Osteoblast (primary cell): ENCODE measurements at regions not wholly inside any gene's neighbourhood (a gene's known extent, or its start where the extent isn't known, plus 50 kb on each side); places are given as distances from the start of the nearest gene placed in this dataset.

Source experiments
- DNase-seq: peaks from one replicate; pipeline ENCODE4 v3.0.0; 2011; ENCODE audit warnings: low spot score, mixed read lengths; ENCODE audit not compliant: insufficient read length; ENCODE audit errors: missing footprints
- H2AFZ ChIP-seq: 2 replicates; pipeline ENCODE4 v1.6.0; 2011; ENCODE audit warnings: mild to moderate bottlenecking, low read length
- H3K27ac ChIP-seq: 2 replicates; pipeline ENCODE4 v1.5.1; 2011; ENCODE audit warnings: mild to moderate bottlenecking, low read depth, low read length, moderate library complexity
- H3K27me3 ChIP-seq: 2 replicates; pipeline ENCODE4 v1.6.0; 2012; ENCODE audit warnings: mild to moderate bottlenecking, control low read depth, inconsistent platforms, low read length, moderate library complexity; ENCODE audit not compliant: insufficient read depth
- H3K36me3 ChIP-seq: 2 replicates; pipeline ENCODE4 v1.5.1; 2011; ENCODE audit warnings: mild to moderate bottlenecking, low read length, control low read depth, moderate library complexity; ENCODE audit not compliant: insufficient read depth
- H3K4me1 ChIP-seq: 2 replicates; pipeline ENCODE4 v1.5.1; 2011; ENCODE audit warnings: mild to moderate bottlenecking, low read length, control low read depth, moderate library complexity; ENCODE audit not compliant: insufficient read depth
- H3K4me2 ChIP-seq: 2 replicates; pipeline ENCODE4 v1.6.0; 2011; ENCODE audit warnings: mild to moderate bottlenecking, low read length; ENCODE audit not compliant: insufficient read depth
- H3K4me3 ChIP-seq: fragments of 200-600 bp; sonication (generic); 3 replicates; pipeline ENCODE4 v1.5.1; 2012; ENCODE audit warnings: mild to moderate bottlenecking, low read length, inconsistent platforms; ENCODE audit not compliant: insufficient read depth
- H3K79me2 ChIP-seq: 2 replicates; pipeline ENCODE4 v1.6.0; 2012; ENCODE audit warnings: mild to moderate bottlenecking, low read length, control low read depth, inconsistent platforms; ENCODE audit not compliant: insufficient read depth
- H3K9me3 ChIP-seq: 2 replicates; pipeline ENCODE4 v1.5.1; 2011; ENCODE audit warnings: low read depth, low read length, control low read depth
- H4K20me1 ChIP-seq: 2 replicates; pipeline ENCODE4 v1.6.0; 2012; ENCODE audit warnings: mild to moderate bottlenecking, low read length, control low read depth; ENCODE audit not compliant: insufficient read depth
- TF ChIP-seq, protein P1 (sequence below): IDR thresholded peaks from 2 replicates; pipeline ENCODE4 v1.5.1; 2011; ENCODE audit warnings: mild to moderate bottlenecking, low read depth, low read length, moderate library complexity; ENCODE audit errors: extremely low read depth

DNA sequence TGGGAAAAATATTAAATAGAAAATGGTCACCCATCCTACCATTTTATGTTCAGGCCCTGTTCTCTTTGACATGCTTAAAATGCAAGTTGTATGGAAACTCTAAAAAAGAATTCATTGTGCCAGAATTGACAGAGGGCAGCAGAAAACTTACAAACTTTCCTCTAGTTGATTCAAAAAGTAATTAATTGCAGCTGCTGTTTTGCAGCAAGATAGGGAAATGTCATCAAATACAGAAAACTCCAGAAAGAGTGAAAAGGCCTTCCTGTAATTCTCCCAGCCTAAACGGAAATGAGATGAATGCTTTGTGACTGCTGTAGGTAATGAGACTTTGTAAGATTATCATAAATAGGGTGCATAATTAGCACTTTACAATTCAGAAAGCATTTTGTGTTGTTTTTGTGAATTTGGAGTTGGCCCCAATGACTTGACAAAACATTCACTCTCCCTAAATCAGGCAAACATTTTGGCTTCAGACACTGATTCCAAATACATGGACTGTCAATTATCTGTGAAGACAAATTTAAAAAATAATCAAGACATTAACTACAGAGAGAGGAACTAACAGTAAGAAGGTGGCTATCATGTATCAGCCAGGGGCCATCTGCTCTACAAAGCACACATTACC lies 861.8 kb downstream of the SQOR start:
- TF ChIP-seq, protein P1, sequence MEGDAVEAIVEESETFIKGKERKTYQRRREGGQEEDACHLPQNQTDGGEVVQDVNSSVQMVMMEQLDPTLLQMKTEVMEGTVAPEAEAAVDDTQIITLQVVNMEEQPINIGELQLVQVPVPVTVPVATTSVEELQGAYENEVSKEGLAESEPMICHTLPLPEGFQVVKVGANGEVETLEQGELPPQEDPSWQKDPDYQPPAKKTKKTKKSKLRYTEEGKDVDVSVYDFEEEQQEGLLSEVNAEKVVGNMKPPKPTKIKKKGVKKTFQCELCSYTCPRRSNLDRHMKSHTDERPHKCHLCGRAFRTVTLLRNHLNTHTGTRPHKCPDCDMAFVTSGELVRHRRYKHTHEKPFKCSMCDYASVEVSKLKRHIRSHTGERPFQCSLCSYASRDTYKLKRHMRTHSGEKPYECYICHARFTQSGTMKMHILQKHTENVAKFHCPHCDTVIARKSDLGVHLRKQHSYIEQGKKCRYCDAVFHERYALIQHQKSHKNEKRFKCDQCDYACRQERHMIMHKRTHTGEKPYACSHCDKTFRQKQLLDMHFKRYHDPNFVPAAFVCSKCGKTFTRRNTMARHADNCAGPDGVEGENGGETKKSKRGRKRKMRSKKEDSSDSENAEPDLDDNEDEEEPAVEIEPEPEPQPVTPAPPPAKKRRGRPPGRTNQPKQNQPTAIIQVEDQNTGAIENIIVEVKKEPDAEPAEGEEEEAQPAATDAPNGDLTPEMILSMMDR = no peak
- DNase-seq = no peak
- no peaks in the 10 kb centered on the region for H3K79me2 ChIP-seq

DNA sequence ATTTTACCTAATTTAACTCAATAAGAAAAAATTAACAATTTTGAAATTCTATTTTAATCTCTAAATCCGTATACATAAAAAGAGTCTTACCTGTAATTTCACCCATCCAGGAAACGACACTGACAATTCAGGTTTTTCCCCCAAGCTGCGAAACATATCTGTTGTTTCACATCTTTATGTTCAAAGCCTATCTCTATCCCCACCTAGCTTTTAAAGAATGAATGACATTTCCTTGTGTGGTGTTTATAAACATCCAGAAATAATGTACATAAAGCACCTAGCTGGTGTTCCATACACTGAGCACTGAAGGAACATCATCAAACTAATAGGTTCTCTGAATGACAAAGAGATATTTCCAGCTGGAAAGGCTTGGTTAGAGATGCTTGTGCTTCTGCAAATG lies 867.8 kb downstream of the SQOR start:
- Histone ChIP-seq H4K20me1 (no peaks in the 10 kb centered on the region), H3K4me3 (no peak overlapping the region), H3K27me3 (no peaks in the 10 kb centered on the region), H3K27ac (no peak overlapping the region), H3K79me2 (no peaks in the 10 kb centered on the region), H3K36me3 (no peaks in the 10 kb centered on the region), H3K4me1 (no peaks in the 10 kb centered on the region), H3K4me2 (no peak overlapping the region), H2AFZ (no peak overlapping the region), H3K9me3 (peaks cover 3% of the 10 kb centered on the region)
- TF ChIP-seq, protein P1 = no peak
- DNase-seq = no peak

More for the DNA sequence above, 861.8 kb downstream of the SQOR start:
- Histone ChIP-seq H3K4me1 (no peaks in the 10 kb centered on the region), H2AFZ (no peak overlapping the region), H3K4me3 (no peak overlapping the region), H3K4me2 (no peak overlapping the region), H4K20me1 (no peaks in the 10 kb centered on the region), H3K36me3 (no peaks in the 10 kb centered on the region), H3K27me3 (no peaks in the 10 kb centered on the region), H3K9me3 (peaks cover 3% of the 10 kb centered on the region), H3K27ac (no peak overlapping the region)

DNA sequence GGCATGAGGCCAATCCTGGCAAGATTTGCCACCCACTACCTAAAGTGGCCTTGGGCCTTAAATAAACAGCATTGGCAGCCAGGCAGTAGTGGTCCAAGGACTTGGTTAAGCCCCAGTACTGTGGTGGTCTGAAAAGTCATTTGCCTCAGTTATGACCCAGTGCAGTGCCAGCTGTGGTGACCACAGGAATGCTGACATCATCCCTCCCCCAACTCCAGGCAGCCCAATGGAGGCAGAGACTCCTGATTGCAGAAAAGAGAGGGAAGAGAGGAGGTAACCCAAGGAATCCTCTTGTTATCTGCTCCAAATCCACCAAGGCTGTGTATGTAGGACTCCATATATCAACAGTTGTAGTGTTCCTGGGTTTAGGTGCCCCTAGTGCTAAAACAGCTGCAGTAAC lies 883.6 kb downstream of the SQOR start:
- TF ChIP-seq, protein P1 = no peak
- Histone ChIP-seq H3K4me3 (no peak overlapping the region), H3K79me2 (no peaks in the 10 kb centered on the region), H3K4me2 (no peak overlapping the region), H4K20me1 (no peaks in the 10 kb centered on the region), H3K27me3 (no peaks in the 10 kb centered on the region), H3K27ac (no peak overlapping the region), H3K36me3 (no peaks in the 10 kb centered on the region), H3K9me3 (no peaks in the 10 kb centered on the region), H3K4me1 (no peaks in the 10 kb centered on the region), H2AFZ (no peak overlapping the region)
- DNase-seq = no peak

DNA sequence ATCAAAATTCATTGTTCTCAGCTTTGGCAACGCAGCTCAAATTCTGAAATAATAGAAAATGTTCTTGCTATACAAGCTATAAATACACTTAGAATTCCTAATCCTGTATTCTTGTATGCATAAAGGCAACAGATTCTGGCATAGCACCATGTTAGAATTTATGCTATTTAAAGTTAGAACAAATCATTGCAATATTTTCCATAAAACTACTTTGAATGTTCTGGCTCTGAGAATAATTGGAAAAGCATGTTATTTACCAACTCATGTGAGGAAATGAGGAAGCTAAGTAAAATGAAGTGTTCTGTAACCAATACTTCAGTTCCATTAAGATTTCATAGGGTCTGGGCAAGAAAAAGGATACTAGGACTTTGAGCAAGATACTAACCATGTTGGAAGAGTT lies 888.9 kb downstream of the SQOR start:
- H3K36me3 ChIP-seq = no peaks in the 10 kb centered on the region
- H3K4me3 ChIP-seq = no peak overlapping the region
- H4K20me1 ChIP-seq = no peaks in the 10 kb centered on the region
- H3K4me1 ChIP-seq = no peaks in the 10 kb centered on the region
- no peak overlapping the region for H3K4me2 ChIP-seq
- no peak overlapping the region for H3K27ac ChIP-seq
- H2AFZ ChIP-seq = no peak overlapping the region
- TF ChIP-seq, protein P1 = no peak
- no peaks in the 10 kb centered on the region for H3K9me3 ChIP-seq
- DNase-seq = no peak
- no peaks in the 10 kb centered on the region for H3K79me2 ChIP-seq
- H3K27me3 ChIP-seq = no peaks in the 10 kb centered on the region
